Stimulated activated CD8-positive, alpha-beta memory T cell treated with anti-CD3 and anti-CD28 coated beads, Interleukin-4, amount 100 ng/mL, for 48 hours (primary cell): ENCODE measurements at regions not wholly inside any gene's neighbourhood (a gene's known extent, or its start where the extent isn't known, plus 50 kb on each side); places are given as distances from the start of the nearest gene placed in this dataset.
A peak's percentile ranks its signal among the peaks of the same experiment; 100 is the strongest.

Experiments
- DNase-seq: peaks from one replicate; pipeline ENCODE4 v3.0.0-alpha.2; 2020

- DNase-seq: no peak
Observed at GRCh38 chr2:217149087-217149660, 289.3 kb upstream of the TNP1 start.

- DNase-seq: no peak
Observed at GRCh38 chr2:217147818-217148217, 288.0 kb upstream of the TNP1 start.

DNA sequence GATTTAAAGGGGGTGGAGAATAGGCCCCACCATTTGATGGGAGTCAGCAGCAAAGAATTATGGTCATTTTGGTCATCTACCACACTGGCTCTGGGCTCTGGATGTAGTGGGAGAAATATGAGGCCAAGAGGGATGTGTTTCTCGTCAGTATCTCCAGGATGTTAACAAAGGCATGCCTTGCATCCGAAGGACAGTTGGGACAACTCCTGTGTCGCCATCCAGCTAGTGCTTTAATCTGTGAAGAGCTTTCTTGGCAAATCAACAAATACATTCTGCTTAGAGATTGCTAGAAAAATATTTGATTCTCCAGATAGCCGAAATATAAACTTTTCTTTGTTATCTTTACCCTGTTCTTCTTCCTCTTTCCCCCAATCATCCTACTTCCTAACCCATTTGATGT is 287.1 kb upstream of the TNP1 start:
- DNase-seq: no peak

- DNase-seq: peak; percentile 61
Observed at GRCh38 chr2:217142649-217143266, 282.9 kb upstream of the TNP1 start.

DNA sequence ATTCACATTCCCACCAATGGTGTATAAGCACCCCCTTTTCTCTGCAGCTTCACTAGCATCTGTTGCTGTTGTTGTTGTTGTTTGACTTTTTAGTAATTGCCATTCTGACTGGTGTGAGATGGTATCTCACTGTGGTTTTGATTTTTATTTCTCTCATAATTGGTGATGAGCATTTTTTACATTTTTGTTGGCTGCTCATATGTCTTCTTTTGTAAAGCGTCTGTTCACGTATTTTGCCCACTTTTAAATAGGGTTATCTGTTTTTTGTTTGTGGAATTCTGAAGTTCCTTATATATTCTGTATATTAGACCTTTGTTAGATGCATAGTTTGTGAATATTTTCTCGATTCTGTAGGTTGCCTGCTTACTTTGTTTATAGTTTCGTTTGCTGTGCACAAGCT is 278.4 kb upstream of the TNP1 start:
- no peak for DNase-seq

DNA sequence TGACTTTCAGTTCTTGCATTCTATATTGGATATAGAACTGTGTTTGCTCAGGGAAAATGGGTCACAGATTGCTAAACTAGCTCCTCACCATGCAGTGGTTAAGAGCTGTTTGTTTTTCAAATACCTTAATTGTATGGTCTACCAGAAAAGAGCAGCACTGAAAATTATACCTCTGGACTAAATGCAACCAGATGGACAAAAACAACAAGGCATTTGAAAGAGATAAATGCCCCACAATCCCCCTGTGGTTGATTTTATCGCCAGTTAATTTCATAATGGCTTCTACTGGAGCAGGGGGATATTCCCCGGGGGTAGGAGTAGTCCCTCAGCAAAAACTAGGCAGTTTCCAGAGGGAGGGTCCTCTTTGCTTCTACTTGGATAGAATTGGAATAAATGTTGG is 267.9 kb upstream of the TNP1 start:
- no peak for DNase-seq

- DNase-seq: no peak
Observed at GRCh38 chr2:217125014-217125413, 265.1 kb upstream of the TNP1 start.

DNA sequence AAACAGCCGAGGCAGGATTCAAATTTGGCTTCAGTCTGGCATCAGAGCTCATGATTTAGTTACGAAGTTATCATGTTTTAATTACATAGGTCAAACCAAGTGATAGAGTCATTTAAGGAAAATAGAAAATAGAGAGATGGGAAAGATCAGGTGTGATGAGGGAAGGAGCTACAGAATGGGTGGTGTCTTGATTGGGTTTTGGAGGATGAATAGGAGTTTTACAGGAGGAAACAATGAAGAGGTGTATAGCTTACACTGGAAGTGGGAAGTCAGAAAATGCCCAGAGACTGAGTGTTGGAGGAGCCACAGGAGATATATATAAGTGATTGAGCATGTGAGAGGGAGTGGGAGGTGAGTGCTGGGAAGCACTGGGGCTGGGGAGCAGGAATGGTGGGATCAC is 264.2 kb upstream of the TNP1 start:
- DNase-seq: no peak

DNA sequence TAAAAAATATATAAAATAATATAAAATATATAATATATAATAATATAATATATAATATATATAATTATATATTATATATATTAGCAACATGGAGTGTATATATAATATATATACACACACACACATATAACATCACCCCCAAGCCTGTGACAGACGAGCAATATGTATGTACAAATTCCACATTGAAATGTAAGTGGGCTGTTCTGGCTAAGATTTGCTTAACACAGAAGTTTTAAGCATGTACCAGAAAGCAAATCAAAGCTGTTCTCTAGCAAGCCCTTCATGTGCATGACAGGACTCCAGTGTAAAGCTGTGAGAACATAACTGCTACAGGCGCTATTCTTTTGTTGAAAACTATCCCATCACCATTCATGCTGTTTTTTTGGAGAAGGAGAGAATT is 261.7 kb upstream of the TNP1 start:
- DNase-seq: no peak

- no peak for DNase-seq
Observed at GRCh38 chr2:217120429-217120828, 260.6 kb upstream of the TNP1 start.

DNA sequence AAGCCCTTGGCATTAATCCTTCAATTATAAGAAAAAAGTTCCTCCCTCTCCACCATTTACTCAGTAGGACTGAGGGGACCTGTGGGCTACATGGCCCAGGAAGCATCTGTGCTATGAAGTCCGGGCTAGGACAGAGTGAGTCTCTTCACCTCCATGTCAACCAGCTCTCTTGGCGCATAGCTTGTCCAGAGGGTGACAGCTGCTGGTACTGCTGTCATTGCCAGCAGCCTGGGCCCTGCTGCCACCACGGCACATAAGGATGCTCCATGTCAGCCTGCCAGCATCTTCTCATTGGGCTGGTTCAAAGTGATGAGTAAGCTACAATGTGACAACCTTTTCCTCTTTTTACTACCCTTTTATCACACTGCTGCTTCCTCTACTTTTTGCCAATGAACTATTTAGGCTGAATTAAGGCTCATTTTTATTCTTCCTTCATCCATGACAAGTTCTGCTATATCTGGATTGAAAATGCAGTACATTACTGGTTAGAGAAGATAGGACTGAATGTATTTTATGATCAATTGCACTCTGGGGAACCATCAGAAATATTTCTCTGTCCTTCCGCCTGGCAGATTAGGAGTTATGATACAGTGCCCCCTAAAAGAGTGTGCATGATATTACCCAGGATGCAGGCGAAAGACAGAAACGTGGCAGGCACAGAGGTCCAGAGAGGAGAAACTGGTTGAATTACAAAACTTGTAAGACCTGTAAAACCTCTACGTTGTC is 258.9 kb upstream of the TNP1 start:
- DNase-seq: no peak

DNA sequence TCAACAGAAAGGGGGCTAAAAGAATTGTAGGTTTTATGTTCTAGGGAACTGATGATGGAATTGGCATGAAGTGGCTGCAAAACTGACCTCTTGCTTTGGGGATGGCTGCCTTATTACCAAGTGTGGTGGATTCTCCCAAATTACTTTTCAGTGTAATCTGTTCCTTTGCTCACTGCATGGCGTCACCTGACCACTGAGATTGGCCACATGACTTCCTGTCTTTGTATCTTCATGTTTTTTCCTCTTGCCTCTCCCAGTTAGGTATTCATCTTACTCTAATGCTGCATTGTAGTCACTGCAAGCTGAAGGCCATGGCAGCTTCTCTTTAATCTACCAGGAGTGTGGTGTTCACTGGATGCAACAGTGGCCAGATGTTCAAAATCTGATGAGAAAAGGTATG is 257.7 kb upstream of the TNP1 start:
- DNase-seq: no peak

- no peak for DNase-seq
Observed at GRCh38 chr2:217116610-217117009, 256.7 kb upstream of the TNP1 start.

GRCh38 chr2:217114117-217114516 is 254.3 kb upstream of the TNP1 start:
- no peak for DNase-seq

- no peak for DNase-seq
Observed at GRCh38 chr2:217113491-217113890, 253.6 kb upstream of the TNP1 start.

DNA sequence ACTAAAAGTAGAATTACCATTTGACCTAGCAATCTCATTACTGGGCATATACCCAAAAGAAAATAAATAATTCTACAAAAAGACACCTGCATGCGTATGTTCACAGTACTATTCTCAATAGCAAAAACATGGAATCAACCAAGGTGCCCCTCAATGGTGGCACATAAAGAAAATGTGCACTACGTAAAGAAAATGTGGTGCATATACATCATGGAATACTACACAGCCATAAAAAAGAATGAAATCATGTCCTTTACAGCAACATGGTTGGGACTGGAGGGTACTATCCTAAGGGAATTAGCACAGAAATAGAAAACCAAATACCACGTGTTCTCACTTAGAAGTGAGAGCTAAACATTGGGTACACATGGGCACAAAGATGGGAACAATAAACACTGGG is 250.7 kb upstream of the TNP1 start:
- no peak for DNase-seq

DNA sequence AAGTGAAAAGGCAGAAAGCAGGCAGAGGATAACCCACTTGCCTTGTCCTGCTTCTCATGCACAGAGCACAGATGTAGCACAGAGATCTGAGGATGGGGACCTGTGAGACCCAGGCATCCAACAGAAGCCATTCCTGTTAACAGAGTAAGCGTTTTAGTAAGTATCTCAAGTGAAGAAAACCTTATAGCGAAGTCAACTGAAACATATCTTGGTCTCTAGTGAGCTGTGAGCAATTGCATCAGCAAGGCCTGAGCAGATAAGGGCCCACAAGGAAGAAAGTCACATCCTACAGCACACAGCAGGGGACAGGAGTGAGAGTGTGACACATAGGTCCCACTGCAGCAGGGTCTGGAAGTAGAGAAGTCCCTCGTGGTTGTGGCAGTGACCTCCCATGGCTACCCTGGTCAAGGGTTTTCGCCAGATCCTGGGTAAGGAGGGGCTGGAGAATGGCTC is 248.7 kb upstream of the TNP1 start:
- no peak for DNase-seq

GRCh38 chr2:217108086-217108485 is 248.2 kb upstream of the TNP1 start:
- DNase-seq: no peak

- DNase-seq: no peak
Observed at GRCh38 chr2:217107480-217107879, 247.6 kb upstream of the TNP1 start.

DNA sequence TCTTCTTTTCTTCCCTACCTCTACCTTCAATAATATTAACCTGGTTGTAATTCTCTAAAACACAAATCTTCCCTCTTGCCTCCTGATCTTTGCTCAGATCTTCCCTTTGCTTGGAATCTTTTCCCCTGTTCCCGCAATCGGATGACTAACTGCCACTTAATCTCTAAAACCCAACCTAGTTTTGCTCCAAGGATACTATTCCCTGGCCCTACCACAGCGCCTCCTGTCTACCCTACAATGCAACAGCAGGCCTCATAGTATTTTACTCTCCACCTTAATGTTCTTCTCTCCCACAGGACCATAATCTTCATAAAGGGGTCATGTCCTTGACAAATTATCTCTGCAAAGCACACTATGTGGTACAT is 246.8 kb upstream of the TNP1 start:
- DNase-seq: no peak

DNA sequence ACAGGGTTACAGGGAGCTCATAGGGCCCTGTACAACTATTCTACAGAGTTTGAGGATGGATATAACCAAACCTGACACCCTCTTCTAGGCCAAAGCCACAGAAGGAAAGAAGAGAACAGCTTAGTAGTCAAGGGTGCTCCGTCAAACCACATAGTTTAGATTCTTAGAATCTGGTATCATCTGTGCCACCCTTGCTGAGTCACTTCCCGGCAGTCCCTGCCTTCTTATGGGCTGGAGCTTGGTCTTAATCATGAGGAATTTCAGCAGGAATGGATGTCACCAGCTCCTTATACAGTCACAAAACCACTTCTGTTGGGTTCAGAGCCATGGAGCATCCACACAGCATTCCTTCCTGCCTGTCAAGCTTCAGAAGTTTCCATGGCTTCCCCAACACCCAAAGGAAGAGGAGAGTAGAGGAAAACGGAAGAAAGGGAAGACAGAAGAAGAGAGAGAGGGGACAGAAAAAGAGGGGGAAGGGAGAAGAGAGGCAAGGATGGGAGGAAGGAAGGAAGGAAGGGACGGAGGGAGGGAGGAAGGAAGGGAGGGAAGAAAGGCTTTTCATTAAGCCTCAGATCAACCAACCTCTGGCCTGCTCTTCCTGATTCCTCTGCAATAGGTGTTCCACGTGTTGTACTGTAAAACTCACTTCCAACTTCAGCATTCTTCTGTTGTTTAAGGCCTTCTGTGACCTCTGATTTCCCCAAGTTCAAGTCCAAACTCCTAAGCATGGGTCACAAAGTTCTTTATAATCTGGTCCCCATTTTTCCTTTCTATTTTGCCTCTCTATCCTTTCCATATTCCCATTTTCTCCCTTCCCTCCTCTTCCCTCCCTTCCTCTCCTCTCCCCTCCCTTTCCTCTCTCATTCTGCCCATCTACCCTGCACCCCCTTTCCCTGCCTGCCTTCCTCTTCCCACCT is 246.1 kb upstream of the TNP1 start:
- no peak for DNase-seq

GRCh38 chr2:217103752-217104545 is 244.1 kb upstream of the TNP1 start:
- DNase-seq: no peak

DNA sequence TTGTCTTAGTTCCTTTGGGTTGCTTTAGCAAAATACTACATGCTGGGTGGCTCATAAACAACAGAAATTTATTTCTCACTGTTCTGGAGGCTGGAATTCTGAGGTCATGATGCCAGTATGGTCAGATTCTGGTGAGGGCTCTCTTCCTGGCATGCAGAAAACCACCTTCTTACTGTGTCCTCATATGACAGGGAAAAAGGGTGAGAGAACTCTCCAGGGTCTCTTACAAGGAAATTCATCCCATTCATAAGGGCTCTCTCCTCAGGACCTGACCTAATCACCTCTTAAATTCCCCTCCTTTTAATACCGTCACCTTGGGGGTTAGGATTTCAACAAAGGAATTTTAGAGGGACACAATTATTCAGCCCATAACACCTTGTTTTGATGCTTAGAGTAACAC is 243.1 kb upstream of the TNP1 start:
- DNase-seq: no peak
